GM21576 (cell line): ENCODE measurements at regions not wholly inside any gene's neighbourhood (a gene's known extent, or its start where the extent isn't known, plus 50 kb on each side); places are given as distances from the start of the nearest gene placed in this dataset.

Experiments used
- ATAC-seq: cut with Tn5 transposase; IDR thresholded peaks from one replicate; pipeline ENCODE4 v1.9.1; 2021; ENCODE audit warnings: mild to moderate bottlenecking, moderate library complexity; ENCODE audit not compliant: unreplicated experiment

DNA sequence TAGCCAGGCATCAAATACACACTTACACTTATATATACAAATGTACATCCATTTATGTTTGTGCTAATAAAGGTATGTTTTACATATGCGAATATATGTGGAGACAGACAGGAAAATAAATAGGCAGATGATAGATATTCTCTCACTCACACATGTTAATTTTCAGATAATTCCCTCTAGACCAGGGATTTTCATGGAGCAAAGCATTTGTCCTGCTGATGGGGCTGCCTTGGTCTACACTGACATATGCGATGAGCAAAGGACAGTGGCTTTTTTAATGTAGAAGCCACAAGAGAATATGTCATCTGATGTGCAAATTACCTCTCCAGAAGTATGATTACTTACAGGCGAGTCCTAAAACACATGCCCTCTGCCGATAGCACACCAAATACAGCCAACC is 224.5 kb downstream of the VEGFC start:
- no peak for ATAC-seq

DNA sequence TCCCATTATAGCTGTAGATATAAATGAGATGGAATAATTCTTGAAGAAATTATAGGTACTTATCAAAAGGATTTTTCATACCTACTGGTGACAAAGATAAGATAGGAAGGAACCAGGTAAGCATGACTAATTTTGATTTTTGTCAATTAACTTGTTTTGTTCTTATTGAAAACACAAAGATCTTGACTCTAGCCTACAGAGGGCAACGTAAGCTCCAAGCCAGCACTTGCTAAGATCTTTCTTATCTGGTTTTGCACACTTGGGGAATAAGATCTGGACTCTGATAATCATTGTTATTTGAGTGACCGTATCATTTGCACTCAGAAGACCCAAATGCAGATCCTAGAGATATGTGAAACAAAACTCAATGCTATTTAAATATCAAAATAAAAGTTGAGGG is 223.4 kb downstream of the VEGFC start:
- ATAC-seq: no peak

DNA sequence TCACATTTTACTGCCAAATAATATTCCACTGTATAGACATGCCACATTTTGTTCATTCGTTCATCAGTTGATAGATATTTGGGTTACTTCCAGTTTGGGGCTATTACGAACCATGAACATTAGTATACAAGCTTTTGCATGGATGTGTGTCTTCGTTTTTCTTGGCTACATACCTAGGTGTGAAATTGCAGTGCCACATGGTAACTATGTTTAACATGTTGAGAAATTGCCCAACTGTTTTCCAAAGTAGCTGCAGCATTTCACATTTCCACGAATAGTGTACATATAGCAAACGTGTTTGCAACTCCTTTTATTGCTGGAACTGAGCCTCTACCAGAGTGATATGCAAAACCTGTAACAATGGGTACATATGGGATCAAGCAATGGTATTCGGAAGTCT is 221.5 kb downstream of the VEGFC start:
- ATAC-seq: no peak

DNA sequence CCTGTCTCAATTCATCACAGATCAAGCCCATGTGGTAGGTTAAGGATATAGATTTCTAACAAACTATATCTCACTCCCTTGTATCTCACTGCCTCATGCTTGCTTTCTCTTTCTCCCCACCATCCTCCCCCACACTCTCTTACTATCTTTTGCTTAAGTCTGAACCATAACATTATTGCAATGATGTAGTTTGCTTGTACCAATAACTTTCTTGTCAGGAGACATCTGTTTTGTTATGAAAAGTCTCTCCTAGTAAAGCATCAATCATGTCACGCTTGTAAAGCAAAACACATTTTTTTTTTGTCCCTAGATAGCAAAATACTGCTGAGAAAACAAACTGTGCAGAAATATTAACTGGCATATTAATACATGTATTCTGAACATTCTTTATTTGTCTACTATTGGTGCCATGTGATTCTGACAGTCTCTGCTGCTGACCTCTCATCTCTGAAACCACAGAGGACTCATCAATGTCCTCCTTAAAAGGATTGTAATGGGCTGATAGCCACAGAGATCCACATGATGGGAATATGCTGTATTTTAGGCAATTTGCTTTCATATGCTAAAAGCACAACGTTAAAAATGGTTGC is 217.5 kb downstream of the VEGFC start:
- no peak for ATAC-seq

DNA sequence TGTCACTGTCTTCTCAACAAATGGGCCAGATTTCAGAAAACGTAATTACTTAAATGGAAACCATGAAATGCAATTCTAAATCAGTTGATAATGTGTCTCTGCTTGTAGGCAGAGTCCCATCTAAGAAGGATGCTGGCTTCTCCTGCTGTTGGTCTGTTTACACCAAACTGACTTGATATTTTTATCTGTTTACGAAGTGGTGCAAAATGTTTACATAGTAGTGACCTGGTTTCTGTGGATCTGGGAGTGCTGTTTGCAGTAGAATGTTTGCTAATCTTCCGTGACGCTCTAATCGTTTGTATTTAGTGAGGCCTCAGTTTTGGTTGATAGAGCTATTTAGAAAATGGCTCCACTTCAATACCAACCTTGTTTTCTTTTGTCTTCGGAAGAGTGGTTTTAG is 213.5 kb downstream of the VEGFC start:
- ATAC-seq: no peak

DNA sequence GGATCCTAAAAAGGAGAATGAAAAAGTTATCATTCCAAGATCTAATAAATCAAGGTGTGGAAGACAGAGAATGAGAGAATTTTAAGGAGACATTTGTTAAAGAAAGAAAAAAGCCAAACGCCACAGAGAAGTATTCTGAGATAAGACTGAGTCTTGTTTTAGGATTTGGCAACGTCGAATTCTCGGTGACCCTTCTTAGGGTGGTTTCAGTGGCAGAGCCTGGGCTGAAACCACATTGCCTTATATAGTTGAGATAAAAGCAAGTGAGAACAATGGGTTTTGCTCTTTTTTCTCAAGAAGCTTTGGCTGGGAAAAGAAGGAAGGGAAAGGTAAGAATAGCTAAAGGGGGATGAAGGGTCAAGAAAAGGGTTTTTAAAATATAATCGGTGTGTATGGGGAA is 209.4 kb downstream of the VEGFC start:
- ATAC-seq: no peak

DNA sequence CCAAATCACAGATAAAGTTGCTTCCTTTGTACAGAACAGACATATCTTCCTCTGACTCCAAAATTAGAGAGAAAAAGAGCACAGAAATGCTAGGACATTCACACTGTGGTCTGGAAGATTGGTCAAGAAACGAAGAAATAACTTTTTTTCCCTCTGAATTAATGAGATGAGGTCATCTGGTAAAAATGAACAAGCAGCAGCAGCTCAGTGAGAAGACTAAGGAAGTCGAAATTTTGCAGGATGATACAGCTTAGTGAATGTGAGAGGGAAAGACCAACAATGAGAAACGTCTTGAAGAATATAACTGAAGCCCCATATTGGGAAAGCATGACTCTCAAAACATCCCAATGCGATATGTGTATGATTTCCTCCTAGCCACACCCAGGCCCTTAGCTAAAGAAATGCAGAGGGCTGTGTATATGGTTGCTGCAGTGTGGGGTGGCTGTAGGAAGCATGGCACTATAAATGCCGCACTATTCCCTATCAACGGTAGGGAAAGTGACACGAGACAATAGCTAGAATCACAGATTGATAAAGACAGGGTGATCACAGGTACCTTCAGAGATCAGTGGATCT is 208.6 kb downstream of the VEGFC start:
- ATAC-seq: no peak

DNA sequence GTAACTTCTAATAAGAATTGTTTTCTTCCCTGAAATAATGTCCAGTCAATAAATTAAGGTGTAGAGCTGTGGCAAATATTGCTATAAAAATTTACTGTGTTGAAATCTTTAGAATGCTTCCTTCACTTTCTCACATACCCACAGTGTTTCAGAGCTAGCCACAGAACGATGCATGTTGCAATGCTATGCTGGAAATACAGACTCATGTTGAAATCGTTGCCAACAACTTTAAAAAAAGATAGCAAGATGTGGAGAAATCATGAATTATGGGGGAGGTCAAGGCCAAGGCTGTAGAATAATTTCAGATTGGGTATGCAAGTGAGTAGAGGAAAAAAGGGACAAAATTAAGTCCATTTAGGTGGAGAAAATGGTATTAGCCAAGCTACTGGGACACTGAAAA is 204.8 kb downstream of the VEGFC start:
- no peak for ATAC-seq

DNA sequence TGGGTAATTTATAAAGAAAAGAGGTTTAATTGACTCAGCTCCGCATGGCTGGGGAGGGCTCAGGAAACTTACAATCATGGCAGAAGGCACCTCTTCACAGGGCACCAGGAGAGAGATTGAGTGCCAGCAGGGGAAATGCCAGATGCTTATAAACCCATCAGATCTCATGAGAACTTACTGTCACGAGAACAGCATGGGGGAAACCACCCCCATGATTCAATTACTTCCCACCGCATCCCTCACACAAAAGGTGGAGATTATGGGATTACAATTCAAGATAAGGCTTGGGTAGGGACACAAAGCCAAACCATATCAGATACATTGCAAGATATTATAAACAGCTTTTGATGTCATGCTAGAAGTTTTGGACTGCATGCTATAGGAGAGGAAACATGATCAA is 204.3 kb downstream of the VEGFC start:
- no peak for ATAC-seq

DNA sequence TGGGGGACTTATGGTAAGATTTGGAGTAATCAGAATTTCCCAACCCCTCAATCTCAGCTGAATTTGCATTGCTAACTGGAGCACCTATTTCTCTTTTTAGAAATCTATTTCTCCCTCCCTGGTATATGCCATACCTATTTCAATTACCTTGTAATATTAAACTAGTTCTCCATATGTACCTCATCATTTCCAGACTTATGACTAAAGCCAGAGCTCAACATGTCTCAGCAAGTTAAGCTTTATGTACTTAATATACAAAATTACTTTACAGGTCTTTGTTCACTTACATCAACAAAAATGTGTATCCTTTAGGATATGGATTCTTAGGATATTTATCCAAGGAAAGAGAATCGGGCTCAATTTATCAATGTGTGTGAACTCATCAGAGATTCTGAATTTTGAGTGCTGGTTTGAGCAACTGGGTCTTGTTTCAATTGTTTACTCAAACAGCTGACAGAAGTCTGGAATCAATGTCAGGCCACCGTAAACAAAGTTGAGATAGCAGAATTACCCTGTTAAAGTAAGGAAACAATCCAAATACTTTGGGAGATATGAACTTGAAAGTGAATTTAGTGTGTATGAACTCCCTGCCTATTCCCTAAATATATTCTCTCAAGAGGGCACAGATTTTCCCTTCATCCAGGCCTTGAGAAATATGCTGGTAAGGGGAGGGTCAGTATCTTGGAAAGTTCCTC is 199.6 kb downstream of the VEGFC start:
- ATAC-seq: no peak

DNA sequence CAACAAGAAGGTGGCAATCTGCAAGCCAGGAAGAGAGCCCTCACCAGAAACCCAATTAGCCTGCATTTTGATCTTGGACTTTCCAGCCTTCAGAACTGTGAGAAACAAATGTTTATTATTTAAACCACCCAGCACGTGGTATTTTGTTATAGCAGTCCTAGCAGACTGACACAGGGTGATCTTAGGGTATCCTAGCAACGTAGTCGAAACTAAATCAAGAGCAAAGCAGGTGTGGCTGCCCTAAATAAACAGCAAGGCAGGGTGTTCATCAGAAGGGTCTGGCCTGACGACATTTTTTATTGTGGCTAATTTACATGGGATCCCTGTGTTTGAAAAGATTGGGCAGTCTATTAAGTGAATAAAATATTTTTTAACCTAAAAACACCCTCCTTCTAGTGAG is 198.8 kb downstream of the VEGFC start:
- ATAC-seq: no peak

DNA sequence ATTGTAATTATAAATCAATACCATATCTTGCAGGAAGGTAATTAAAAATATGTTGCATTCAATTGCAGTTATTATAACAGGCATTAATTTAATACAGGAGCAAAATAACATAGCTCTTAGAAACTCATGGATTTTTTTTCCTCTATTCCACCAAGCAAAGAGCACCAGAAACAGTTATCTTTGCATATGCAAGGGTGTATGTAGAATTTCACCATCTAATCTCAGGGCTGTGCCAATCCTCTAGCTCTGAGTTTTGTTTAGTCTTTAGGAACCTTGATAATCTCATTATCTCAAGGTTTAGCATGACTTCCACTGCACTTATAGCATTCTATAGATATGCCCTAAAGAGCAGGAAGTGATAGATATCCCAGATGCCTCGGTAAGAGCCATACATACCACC is 197.5 kb downstream of the VEGFC start:
- ATAC-seq: no peak

DNA sequence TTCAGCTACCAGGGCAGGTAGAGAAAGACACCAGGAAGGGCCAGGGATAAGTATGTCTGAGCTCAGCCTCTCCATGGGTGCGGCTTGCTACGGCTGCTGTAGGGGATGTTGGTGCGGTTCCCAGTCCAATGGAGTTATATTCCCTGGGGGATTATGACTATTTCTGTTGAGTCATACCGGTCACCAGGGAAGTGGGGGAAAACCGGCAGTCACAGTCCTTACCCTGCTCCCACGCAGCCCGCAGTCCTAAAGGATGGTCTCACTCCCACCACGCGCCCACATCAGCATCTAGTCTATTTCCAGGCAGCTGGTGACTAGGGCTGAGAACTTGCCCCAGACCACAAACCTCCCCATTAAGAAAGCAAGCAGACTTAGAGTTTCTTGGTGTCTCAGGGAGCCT is 191.6 kb downstream of the VEGFC start:
- ATAC-seq: no peak

DNA sequence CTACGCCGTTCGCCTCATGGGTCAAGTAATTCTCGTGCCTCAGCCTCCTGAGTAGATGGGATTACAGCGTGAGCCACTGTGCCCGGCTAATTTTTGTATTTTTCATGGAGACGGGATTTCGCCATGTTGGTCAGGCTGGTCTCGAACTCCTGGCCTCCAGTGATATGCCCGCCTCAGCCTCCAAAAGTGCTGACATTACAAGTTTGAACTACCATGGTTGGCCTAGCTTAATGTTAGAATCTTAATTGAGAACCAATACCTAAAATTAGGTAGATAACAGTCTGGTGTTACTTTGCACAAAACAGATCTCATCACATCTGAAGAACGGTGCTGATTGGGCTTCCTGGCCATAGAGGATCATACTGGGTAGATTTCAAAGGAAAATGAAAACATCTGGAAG is 184.9 kb downstream of the VEGFC start:
- ATAC-seq: no peak

DNA sequence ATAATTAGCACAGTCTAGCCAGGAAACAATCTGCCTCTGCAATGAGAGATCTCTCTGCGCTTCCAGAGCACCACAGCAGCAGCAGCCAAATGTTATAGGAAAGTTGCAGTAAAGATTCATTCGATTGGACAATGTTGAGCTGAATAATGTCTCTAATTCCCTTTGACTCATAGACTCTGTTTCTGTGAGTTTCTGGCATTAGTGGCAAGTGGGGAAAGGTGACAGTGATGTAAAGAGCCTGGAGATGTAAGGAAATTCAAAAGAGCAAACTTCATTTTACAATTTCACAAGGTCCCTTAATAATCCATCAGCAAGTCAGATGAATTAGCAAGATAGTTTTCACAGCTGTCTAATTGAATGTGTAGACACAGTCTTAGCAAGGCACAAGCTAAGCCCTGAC is 184.4 kb downstream of the VEGFC start:
- no peak for ATAC-seq

DNA sequence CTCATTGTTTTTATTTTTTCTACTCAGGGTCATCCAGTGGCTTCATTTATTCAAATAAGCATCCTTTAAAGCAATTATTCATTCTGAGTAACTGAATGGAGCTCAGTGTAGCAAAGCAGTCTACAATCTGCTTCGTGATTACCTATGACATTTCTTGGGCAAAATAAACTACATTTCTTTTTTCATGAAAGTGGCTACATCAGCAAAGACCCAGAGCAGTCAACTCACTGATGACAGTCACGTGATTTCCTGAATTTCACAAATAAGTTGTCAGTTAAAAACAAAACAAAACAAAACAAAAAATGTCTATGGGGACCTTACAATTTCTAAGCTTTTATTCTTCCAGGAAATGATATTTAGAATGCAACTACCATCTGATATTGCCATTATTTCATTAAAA is 182.1 kb downstream of the VEGFC start:
- ATAC-seq: no peak

DNA sequence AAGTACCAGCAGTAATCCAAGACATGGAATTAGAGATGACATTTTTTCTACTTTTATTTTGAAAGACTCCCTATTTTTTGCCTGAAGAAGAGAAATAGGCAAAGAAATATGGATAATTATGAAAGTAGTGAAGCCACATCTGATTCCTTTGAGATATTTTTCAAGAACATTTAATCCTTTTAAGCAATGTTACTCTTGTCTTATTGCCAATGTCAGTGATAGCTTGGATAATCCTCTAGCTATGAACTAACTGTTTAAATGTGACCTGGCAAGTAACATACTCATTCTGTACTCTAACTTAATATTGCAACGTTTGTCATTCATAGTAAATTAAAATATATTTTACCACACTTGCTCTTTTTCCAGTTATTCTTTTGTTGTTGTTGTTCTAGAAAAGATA is 181.3 kb downstream of the VEGFC start:
- no peak for ATAC-seq

DNA sequence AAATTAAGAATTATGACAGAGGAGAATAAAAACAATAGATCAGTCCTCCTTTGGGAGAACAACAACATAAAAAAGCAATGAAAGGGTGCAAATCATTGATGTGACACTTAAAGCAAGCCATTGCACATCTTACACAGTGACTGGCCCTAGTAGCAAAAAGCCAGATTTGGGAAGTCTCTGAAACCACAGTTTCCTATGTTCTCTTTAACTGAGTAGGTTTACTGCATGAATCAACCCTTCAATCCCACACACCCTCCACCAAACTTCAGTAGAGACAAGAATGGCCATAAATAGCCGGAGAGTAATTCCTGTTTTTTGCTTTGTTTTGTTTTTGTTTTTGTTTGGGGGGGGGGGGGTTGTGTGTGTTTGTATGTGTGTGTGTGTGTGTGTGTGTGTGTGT is 180.8 kb downstream of the VEGFC start:
- ATAC-seq: no peak

DNA sequence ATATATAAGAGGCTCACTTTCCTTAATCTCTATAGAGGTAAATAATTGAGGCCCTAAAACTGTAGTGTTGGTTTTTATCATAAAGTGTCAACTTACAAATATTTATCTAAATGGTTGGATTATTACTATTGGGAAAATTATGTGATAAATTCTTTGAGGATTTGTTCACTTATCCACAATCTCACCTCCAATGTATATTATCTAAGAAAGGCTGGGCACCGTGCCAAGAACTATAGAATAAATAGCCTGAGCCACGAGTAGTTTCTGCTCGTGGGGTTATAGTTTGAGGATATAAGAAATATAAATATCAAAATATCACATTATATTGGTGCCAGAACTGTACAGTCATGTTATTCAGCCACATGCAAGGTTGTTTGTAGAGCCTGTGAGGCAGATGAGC is 177.9 kb downstream of the VEGFC start:
- ATAC-seq: no peak

DNA sequence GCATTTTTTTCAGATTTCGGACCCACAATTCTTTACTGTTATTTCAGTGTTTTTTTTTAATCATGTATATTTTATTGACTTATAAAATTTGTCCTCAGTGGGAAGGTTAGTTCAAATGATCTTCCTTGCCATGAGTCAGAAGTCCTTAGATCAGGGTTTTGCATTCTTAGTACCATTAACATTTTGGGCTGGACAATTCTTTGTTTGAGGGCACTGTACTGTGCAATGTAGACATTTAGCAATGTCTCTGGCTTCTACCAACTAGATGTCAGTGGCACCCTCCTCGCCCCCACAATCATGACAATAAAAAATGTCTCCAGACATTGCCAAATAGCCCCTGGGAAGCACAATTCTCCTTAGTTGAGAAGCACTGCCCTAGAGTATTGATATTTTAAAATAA is 176.6 kb downstream of the VEGFC start:
- no peak for ATAC-seq

DNA sequence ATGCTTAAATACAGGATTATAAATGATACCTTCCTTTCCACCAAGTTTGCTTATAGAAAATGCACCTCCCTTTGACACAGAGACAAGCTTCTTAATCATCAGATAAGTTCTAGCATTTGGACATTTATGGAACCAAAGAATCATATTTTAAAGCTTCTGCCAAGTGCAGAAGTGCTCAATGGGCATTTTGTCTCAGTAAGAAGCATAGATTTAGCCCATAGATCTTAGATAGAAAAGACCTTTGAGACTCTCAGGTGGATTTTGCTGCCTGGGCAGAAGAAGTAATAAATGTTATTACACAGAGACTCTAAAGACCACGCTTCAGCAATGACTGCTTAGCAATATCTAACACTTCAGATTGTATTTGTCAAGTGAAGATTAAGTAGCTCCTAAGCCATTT is 174.6 kb downstream of the VEGFC start:
- no peak for ATAC-seq

DNA sequence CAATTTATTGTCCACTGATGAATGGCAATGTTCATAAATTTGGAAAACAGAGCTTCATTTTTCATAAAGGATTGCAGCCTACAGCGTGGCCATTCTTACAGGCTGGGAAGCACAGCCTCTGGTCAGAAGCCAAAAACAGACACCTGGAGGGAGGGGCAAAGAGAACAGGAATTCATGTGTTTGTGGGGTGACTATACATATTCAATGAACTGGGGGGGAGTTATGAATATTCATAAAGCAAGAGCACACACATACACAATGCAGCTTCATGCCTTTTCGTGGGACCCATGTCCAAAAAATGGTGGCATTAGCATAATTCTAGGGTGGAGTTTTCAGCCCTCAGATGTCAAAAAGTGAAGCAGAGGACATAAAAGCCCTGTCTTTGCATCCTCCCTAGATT is 173.3 kb downstream of the VEGFC start:
- ATAC-seq: no peak
